GM12891 (cell line): ENCODE measurements at regions not wholly inside any gene's neighbourhood (a gene's known extent, or its start where the extent isn't known, plus 50 kb on each side); places are given as distances from the start of the nearest gene placed in this dataset.

Experiments
- PAX5 ChIP-seq: IDR thresholded peaks from 2 replicates; pipeline ENCODE4 v1.6.1; 2011; ENCODE audit warnings: low read length, moderate library complexity, mild to moderate bottlenecking; ENCODE audit not compliant: insufficient read depth, severe bottlenecking
- POLR2A ChIP-seq: IDR thresholded peaks from 2 replicates; pipeline ENCODE4 v1.6.1; 2011; ENCODE audit warnings: low read depth, low read length, control low read depth
- POLR2AphosphoS5 ChIP-seq: IDR thresholded peaks from 2 replicates; pipeline ENCODE4 v1.6.1; 2011; ENCODE audit warnings: low read depth, low read length, control low read depth
- SPI1 ChIP-seq: IDR thresholded peaks from 2 replicates; pipeline ENCODE4 v1.6.1; 2011; ENCODE audit warnings: low read depth, low read length, control low read depth
- TAF1 ChIP-seq: IDR thresholded peaks from 2 replicates; pipeline ENCODE4 v1.6.1; 2011; ENCODE audit warnings: low read depth, low read length, control low read depth

DNA sequence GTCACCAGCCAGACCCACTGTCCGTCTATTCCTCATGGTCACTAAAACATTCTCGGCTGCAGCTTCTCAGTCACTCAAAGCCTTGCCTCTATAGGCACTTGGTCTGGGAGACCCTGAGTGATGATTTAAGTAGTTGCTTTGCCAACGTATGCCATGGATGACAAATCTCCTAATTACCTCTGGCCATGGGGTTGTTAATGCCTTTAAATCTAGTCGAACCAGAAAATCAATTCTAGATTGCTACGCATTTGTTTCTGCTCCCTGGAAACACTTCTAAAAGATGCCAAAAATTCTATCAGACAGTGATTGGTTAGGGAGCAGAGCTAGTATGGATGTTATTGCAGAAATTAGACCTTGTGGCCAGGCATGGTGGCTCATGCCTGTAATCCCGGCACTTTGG lies 57.0 kb upstream of the RTL6 start:
- TF ChIP-seq POLR2AphosphoS5 (no peak), TAF1 (no peak), POLR2A (no peak), SPI1 (no peak), PAX5 (no peak)
